DND-41 (cell line): ENCODE measurements at regions not wholly inside any gene's neighbourhood (a gene's known extent, or its start where the extent isn't known, plus 50 kb on each side); places are given as distances from the start of the nearest gene placed in this dataset.

Experiments
- EZH2 ChIP-seq: IDR thresholded peaks from 3 replicates; pipeline ENCODE4 v1.6.1; 2012; ENCODE audit warnings: borderline replicate concordance, low read depth, mild to moderate bottlenecking, moderate library complexity, low read length, inconsistent platforms; ENCODE audit not compliant: severe bottlenecking
- TF ChIP-seq, protein P1 (sequence below): IDR thresholded peaks from 2 replicates; pipeline ENCODE4 v1.5.1; 2012; ENCODE audit warnings: borderline replicate concordance, low read length, moderate library complexity, mild to moderate bottlenecking; ENCODE audit not compliant: poor library complexity, severe bottlenecking; ENCODE audit errors: extremely low read depth

DNA sequence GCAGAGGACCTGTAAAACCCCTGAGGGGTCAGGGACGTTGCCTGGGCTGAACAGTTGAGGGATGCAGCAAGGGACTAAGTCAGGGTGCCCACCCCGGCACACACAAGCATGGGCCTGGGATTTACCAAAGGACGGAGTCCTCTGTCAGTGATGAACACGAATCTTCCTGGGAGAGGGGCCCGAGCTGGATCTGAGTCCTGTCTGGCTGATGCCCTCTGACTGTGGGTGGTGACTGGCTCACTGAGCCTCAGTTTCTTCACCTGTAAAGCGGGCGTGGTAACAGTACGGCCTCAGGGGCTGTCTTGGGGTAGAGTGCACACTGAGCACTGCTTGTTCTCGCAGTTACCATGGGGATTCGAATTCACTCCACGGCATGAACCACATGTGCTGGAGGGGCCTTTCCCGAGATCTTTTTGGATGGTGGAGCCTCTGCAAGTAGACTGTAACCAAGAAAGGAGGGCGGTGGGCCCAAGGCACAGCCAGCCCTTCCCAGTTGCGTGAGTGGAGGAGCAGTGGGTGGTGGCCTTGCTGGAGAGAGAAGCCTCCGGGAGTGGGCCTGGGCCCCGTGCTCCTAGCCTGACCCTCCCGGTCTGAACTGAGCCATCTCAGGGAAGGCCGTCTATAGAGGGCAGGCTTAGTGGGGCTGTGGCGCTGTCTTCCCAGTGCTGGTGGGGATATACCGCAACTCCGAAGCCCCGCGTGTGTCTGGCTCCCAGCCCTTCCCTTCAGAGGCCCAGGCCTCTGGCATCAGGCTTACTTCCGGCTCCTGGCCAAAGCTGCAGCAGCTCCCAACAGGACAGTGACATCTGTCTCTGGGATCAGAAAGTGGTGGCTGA lies 130.8 kb upstream of the HS6ST1 start:
- TF ChIP-seq, protein P1, sequence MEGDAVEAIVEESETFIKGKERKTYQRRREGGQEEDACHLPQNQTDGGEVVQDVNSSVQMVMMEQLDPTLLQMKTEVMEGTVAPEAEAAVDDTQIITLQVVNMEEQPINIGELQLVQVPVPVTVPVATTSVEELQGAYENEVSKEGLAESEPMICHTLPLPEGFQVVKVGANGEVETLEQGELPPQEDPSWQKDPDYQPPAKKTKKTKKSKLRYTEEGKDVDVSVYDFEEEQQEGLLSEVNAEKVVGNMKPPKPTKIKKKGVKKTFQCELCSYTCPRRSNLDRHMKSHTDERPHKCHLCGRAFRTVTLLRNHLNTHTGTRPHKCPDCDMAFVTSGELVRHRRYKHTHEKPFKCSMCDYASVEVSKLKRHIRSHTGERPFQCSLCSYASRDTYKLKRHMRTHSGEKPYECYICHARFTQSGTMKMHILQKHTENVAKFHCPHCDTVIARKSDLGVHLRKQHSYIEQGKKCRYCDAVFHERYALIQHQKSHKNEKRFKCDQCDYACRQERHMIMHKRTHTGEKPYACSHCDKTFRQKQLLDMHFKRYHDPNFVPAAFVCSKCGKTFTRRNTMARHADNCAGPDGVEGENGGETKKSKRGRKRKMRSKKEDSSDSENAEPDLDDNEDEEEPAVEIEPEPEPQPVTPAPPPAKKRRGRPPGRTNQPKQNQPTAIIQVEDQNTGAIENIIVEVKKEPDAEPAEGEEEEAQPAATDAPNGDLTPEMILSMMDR: no peak
- no peak for TF ChIP-seq EZH2
